Osteocyte (in vitro differentiated cells): ENCODE measurements at regions not wholly inside any gene's neighbourhood (a gene's known extent, or its start where the extent isn't known, plus 50 kb on each side); places are given as distances from the start of the nearest gene placed in this dataset.

Experiments used
- DNase-seq: peaks from one replicate; pipeline ENCODE4 v3.0.0; 2021; ENCODE audit warnings: mixed read lengths; ENCODE audit not compliant: unreplicated experiment; ENCODE audit errors: extremely low spot score
- H3K27ac Mint-ChIP-seq: one replicate; pipeline ENCODE4 v1.8.0; 2021; ENCODE audit warnings: mild to moderate bottlenecking, mixed read lengths; ENCODE audit not compliant: unreplicated experiment
- H3K27me3 Mint-ChIP-seq: one replicate; pipeline ENCODE4 v1.8.0; 2021; ENCODE audit warnings: mixed read lengths; ENCODE audit not compliant: unreplicated experiment
- H3K36me3 Mint-ChIP-seq: one replicate; pipeline ENCODE4 v1.8.0; 2021; ENCODE audit warnings: mixed read lengths; ENCODE audit not compliant: unreplicated experiment
- H3K4me1 Mint-ChIP-seq: one replicate; pipeline ENCODE4 v1.8.0; 2021; ENCODE audit warnings: mixed read lengths; ENCODE audit not compliant: unreplicated experiment
- H3K4me3 Mint-ChIP-seq: one replicate; pipeline ENCODE4 v1.8.0; 2021; ENCODE audit warnings: mild to moderate bottlenecking, moderate library complexity, mixed read lengths; ENCODE audit not compliant: unreplicated experiment
- H3K9me3 Mint-ChIP-seq: one replicate; pipeline ENCODE4 v1.8.0; 2021; ENCODE audit warnings: mixed read lengths; ENCODE audit not compliant: unreplicated experiment
- TF ChIP-seq, protein P1 (sequence below): fragments of 200-600 bp; sonication (generic); IDR thresholded peaks from 2 replicates; pipeline ENCODE4 v1.5.0; 2021; ENCODE audit warnings: antibody characterized with exemption, mild to moderate bottlenecking, moderate library complexity

DNA sequence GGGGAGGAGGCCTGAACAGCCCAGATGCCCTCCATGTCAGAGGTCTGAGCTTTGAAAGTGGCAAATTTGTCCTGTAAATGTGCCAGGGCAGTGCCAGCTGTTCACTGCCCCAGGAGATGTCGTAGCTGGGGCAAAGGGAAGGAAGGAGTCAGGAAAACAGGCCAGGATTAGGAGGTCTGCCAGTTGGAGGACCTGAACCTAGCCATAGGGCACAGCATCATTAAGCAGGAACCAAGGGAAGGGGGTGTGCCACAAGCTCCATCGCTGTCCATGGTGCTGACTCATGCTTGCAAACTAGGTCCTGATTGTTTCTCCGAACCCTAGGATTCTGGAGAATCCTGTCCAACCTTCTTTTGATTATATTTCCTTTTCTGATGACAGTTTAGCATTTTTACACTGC is 124.2 kb downstream of the TMEM132E start:
- Mint-ChIP-seq H3K36me3 (no peaks in the 10 kb centered on the region), H3K4me1 (no peaks in the 10 kb centered on the region), H3K27me3 (no peaks in the 10 kb centered on the region), H3K4me3 (no peak overlapping the region), H3K9me3 (peaks cover 3% of the 10 kb centered on the region), H3K27ac (no peak overlapping the region)
- TF ChIP-seq, protein P1, sequence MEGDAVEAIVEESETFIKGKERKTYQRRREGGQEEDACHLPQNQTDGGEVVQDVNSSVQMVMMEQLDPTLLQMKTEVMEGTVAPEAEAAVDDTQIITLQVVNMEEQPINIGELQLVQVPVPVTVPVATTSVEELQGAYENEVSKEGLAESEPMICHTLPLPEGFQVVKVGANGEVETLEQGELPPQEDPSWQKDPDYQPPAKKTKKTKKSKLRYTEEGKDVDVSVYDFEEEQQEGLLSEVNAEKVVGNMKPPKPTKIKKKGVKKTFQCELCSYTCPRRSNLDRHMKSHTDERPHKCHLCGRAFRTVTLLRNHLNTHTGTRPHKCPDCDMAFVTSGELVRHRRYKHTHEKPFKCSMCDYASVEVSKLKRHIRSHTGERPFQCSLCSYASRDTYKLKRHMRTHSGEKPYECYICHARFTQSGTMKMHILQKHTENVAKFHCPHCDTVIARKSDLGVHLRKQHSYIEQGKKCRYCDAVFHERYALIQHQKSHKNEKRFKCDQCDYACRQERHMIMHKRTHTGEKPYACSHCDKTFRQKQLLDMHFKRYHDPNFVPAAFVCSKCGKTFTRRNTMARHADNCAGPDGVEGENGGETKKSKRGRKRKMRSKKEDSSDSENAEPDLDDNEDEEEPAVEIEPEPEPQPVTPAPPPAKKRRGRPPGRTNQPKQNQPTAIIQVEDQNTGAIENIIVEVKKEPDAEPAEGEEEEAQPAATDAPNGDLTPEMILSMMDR = no peak
- no peak for DNase-seq

DNA sequence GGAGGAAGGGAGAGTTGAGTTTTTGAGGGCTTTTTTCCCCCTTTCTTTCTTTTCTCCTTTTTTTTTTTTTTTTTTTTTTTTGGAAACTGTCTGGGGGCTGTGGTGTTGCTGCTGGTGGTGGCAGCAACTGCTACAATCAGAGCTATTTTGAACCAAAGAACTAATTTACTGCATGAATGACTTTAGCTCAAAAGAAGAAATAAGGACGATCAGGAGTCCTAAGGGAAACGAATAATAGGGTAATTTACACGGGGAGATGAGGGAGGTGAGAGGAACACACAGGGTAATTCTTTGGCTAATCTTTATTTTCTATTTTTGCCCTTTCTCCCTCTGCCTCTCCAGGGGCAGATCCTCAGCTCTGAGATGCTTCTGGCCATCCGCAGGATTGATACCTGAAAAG is 119.8 kb downstream of the TMEM132E start:
- TF ChIP-seq, protein P1 = no peak
- no peaks in the 10 kb centered on the region for H3K27me3 Mint-ChIP-seq
- H3K4me1 Mint-ChIP-seq = no peaks in the 10 kb centered on the region

GRCh38 chr17:34692920-34693319 is 113.5 kb downstream of the TMEM132E start:
- TF ChIP-seq, protein P1 = no peak
- Mint-ChIP-seq H3K36me3 (no peaks in the 10 kb centered on the region), H3K4me3 (no peak overlapping the region), H3K27me3 (no peaks in the 10 kb centered on the region), H3K4me1 (no peaks in the 10 kb centered on the region), H3K27ac (no peak overlapping the region), H3K9me3 (peaks cover 17% of the 10 kb centered on the region)
- DNase-seq = no peak

More for the DNA sequence above, 119.8 kb downstream of the TMEM132E start:
- no peak for DNase-seq
- Mint-ChIP-seq H3K36me3 (no peaks in the 10 kb centered on the region), H3K27ac (no peak overlapping the region), H3K4me3 (no peak overlapping the region), H3K9me3 (peaks cover 3% of the 10 kb centered on the region)
